Mesenchymal stem cell (in vitro differentiated cells and primary cell): ENCODE measurements at regions not wholly inside any gene's neighbourhood (a gene's known extent, or its start where the extent isn't known, plus 50 kb on each side); places are given as distances from the start of the nearest gene placed in this dataset.
A peak's percentile ranks its signal among the peaks of the same experiment; 100 is the strongest.
"Not testable (repeated sequence)": the region's sequence is repeated elsewhere in the genome, so short reads cannot be mapped to it uniquely, and the experiment has no call there.

Experiments used
- DNase-seq: peaks from one replicate; pipeline ENCODE4 v3.0.0-alpha.2; 2013
- H2AFZ ChIP-seq: one replicate; pipeline ENCODE4 v1.6.1; 2013; ENCODE audit warnings: low read depth, mild to moderate bottlenecking, control low read depth, inconsistent platforms, low read length, moderate library complexity
- H2AK5ac ChIP-seq: 2 replicates; pipeline ENCODE4 v1.6.1; 2013; ENCODE audit warnings: low read length, moderate library complexity, mild to moderate bottlenecking, inconsistent platforms; ENCODE audit not compliant: severe bottlenecking
- H2BK120ac ChIP-seq: one replicate; pipeline ENCODE4 v1.6.1; 2013; ENCODE audit warnings: low read depth, mild to moderate bottlenecking, inconsistent platforms, low read length, moderate library complexity
- H2BK12ac ChIP-seq, 2 experiments: one replicate each; pipeline ENCODE4 v1.6.1; 2013; ENCODE audit warnings: inconsistent platforms in 2 of 2, low read length in 2 of 2, mild to moderate bottlenecking in 2 of 2, moderate library complexity in 2 of 2, control low read depth in 1 of 2
- H2BK15ac ChIP-seq: one replicate; pipeline ENCODE4 v1.6.1; 2013; ENCODE audit warnings: mild to moderate bottlenecking, low read depth, inconsistent platforms; ENCODE audit not compliant: poor library complexity, severe bottlenecking
- H2BK5ac ChIP-seq: 2 replicates; pipeline ENCODE4 v1.6.1; 2013; ENCODE audit warnings: low read depth, mild to moderate bottlenecking, low read length, control low read depth, inconsistent platforms; ENCODE audit not compliant: poor library complexity, severe bottlenecking
- H3K14ac ChIP-seq, 2 experiments: one replicate each; pipeline ENCODE4 v1.6.1; 2013; ENCODE audit warnings: inconsistent platforms in 2 of 2, low read length in 2 of 2, control low read depth in 1 of 2, mild to moderate bottlenecking in 1 of 2, moderate library complexity in 1 of 2
- H3K18ac ChIP-seq, 2 experiments: one replicate each; pipeline ENCODE4 v1.6.1; 2013; ENCODE audit warnings: inconsistent platforms in 2 of 2, low read length in 2 of 2, control low read depth in 1 of 2, low read depth in 1 of 2, mild to moderate bottlenecking in 1 of 2
- H3K23ac ChIP-seq, 2 experiments: one replicate each; pipeline ENCODE4 v1.6.1; 2013; ENCODE audit warnings: inconsistent platforms in 2 of 2, low read length in 2 of 2, mild to moderate bottlenecking in 2 of 2, moderate library complexity in 2 of 2, control low read depth in 1 of 2
- H3K27ac ChIP-seq: 2 replicates; pipeline ENCODE4 v1.5.1; 2013; ENCODE audit warnings: mild to moderate bottlenecking, moderate library complexity, low read length, control low read depth, inconsistent platforms; ENCODE audit not compliant: poor library complexity, severe bottlenecking
- H3K27me3 ChIP-seq, 2 experiments: 2 replicates each; pipeline versions ENCODE4 v1.6.1 to v1.7.0; 2013; ENCODE audit warnings: low read length in 2 of 2, mild to moderate bottlenecking in 2 of 2, moderate library complexity in 2 of 2, control low read depth in 1 of 2, inconsistent platforms in 1 of 2; ENCODE audit not compliant: control insufficient read depth in 1 of 2, insufficient read depth in 1 of 2
- H3K36me3 ChIP-seq, 2 experiments: 2 replicates each; pipeline versions ENCODE4 v1.6.1 to v1.7.0; 2013; ENCODE audit warnings: low read length in 2 of 2, control low read depth in 1 of 2, inconsistent platforms in 1 of 2, low read depth in 1 of 2, mild to moderate bottlenecking in 1 of 2; ENCODE audit not compliant: insufficient read depth in 2 of 2, control insufficient read depth in 1 of 2
- H3K4ac ChIP-seq, 2 experiments: one replicate each; pipeline ENCODE4 v1.6.1; 2013; ENCODE audit warnings: inconsistent platforms in 2 of 2, low read length in 2 of 2, mild to moderate bottlenecking in 2 of 2, moderate library complexity in 2 of 2, control low read depth in 1 of 2, low read depth in 1 of 2
- H3K4me1 ChIP-seq: 2 replicates; pipeline ENCODE4 v1.6.1; 2013; ENCODE audit warnings: low read depth, low read length, control low read depth; ENCODE audit not compliant: control insufficient read depth, insufficient read depth
- H3K4me2 ChIP-seq: 2 replicates; pipeline ENCODE4 v1.6.1; 2013; ENCODE audit warnings: low read length, mild to moderate bottlenecking, inconsistent platforms; ENCODE audit not compliant: poor library complexity, severe bottlenecking
- H3K4me3 ChIP-seq, 2 experiments: 2 replicates each; pipeline versions ENCODE4 v1.5.1 to v1.7.0; 2013; ENCODE audit warnings: low read length in 2 of 2, mild to moderate bottlenecking in 2 of 2, control low read depth in 1 of 2, low read depth in 1 of 2; ENCODE audit not compliant: insufficient read depth in 1 of 2
- H3K79me1 ChIP-seq: replicated peaks from 2 replicates; pipeline ENCODE4 v1.6.1; 2013; ENCODE audit warnings: mild to moderate bottlenecking, control low read depth, low read length, inconsistent platforms; ENCODE audit not compliant: poor library complexity, severe bottlenecking
- H3K9ac ChIP-seq: 2 replicates; pipeline ENCODE4 v1.7.0; 2013; ENCODE audit warnings: mild to moderate bottlenecking, low read length, moderate library complexity
- H3K9me3 ChIP-seq: 2 replicates; pipeline ENCODE4 v1.7.0; 2013; ENCODE audit warnings: mild to moderate bottlenecking, low read length; ENCODE audit not compliant: control insufficient read depth
- H4K8ac ChIP-seq: one replicate; pipeline ENCODE4 v1.6.1; 2013; ENCODE audit warnings: inconsistent platforms, mild to moderate bottlenecking, low read length, moderate library complexity
- H4K91ac ChIP-seq: one replicate; pipeline ENCODE4 v1.6.1; 2013; ENCODE audit warnings: mild to moderate bottlenecking, low read length, inconsistent platforms
- WGBS: methylation state at CpG from one replicate; pipeline ENCODE4 v1.1.7; 2013; ENCODE audit warnings: mixed read lengths; 5-methylcytosine and 5-hydroxymethylcytosine counted together

DNA sequence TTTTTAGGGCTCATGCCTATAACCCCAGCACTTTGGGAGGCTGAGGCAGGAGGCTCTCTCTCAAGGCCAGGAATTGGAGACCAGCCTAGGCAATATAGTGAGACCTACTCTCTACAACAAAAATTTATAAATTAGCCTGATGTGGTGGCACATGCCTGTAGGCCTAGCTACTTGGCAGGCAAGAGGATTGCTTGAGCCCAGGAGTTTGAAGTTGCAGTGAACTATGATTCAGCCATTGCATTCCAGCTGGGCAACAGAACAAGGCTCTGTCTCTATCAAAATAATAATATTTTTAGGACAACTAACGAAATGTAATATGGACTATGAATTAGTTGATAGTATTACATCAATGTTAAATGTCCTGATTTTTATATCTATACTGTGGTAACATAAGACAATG is 68.8 kb upstream of the ARID1A start:
- no peak overlapping the region for H3K23ac ChIP-seq
- H2AFZ ChIP-seq, result no peak overlapping the region
- WGBS, result no CpG with 5 or more reads among the region's 1 CpG

DNA sequence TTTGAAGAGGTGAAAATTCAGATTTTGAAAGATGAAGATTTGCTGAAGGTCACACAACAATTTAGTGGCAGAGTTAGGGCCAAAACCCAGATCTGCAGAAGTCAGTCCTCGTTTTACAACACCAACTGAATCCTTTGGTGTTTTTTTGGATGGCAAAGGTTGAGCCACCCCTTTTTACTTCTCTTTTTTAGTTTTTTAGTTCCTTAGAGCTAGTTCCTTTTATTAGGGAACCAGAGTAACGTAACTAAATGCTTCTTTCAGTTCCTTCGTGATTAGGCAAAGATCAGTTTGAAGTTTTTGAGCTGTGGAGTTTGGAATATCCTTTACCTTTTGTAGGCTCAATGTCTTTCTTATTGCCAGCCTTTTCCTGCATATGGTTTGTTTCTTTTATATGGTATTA is 67.9 kb upstream of the ARID1A start:
- Histone ChIP-seq H3K9me3 (no peaks in the 10 kb centered on the region), H3K4ac (no peak overlapping the region), H2BK15ac (no peak overlapping the region), H3K36me3 (no peaks in the 10 kb centered on the region), H3K18ac (no peak overlapping the region), H3K79me1 (no peaks in the 10 kb centered on the region), H2BK5ac (no peak overlapping the region), H3K4me3 (no peak overlapping the region), H3K4me2 (no peak overlapping the region), H4K91ac (no peak overlapping the region), H3K27ac (no peak overlapping the region), H2AFZ (no peak overlapping the region), H3K23ac (no peak overlapping the region), H2BK12ac (no peak overlapping the region), H3K4me1 (peaks cover 6% of the 10 kb centered on the region), H4K8ac (no peak overlapping the region), H3K9ac (no peak overlapping the region), H2AK5ac (no peak overlapping the region), H2BK120ac (no peak overlapping the region), H3K27me3 (no peaks in the 10 kb centered on the region), H3K14ac (no peak overlapping the region)
- no peak for DNase-seq
- 83% methylated on average over 3 of the region's 3 CpGs for WGBS

More for the DNA sequence above, 68.8 kb upstream of the ARID1A start:
- no peak overlapping the region for H3K4ac ChIP-seq
- no peak overlapping the region for H2BK12ac ChIP-seq
- no peak overlapping the region for H2BK15ac ChIP-seq
- no peak overlapping the region for H4K91ac ChIP-seq
- no peaks in the 10 kb centered on the region for H3K36me3 ChIP-seq
- H3K9ac ChIP-seq, result no peak overlapping the region
- no peaks in the 10 kb centered on the region for H3K79me1 ChIP-seq
- no peak overlapping the region for H3K4me2 ChIP-seq
- no peak overlapping the region for H3K27ac ChIP-seq
- peaks cover 6% of the 10 kb centered on the region for H3K4me1 ChIP-seq
- H3K9me3 ChIP-seq, result no peaks in the 10 kb centered on the region
- no peak overlapping the region for H3K4me3 ChIP-seq
- no peak overlapping the region for H2BK5ac ChIP-seq
- no peak overlapping the region for H2AK5ac ChIP-seq
- no peak overlapping the region for H4K8ac ChIP-seq
- H3K18ac ChIP-seq, result no peak overlapping the region
- no peak for DNase-seq
- H3K14ac ChIP-seq, result no peak overlapping the region
- H2BK120ac ChIP-seq, result no peak overlapping the region
- no peaks in the 10 kb centered on the region for H3K27me3 ChIP-seq

DNA sequence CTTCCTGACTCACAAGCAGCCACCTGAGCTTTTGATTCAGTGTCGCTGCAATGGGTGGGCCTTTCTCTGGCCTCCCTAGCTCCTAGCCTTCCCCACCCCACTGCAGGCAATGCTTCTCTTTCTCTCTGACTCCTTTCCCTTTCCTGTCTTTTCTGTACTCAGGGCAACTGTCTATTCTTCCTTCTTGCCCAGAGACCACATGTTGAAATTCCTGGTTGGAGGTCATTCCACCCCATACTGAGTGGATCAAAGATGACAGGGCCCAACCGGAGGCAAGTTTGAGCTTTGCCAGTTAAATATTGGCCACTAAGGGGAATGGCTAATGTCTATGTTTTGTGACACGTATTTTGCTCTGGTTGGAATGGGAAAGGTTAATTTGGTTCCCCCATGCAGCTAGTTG is 65.2 kb upstream of the ARID1A start:
- no peak overlapping the region for H3K9ac ChIP-seq
- no peak overlapping the region for H4K8ac ChIP-seq
- H2BK15ac ChIP-seq, result no peak overlapping the region
- no peak overlapping the region for H3K4me3 ChIP-seq
- H3K79me1 ChIP-seq, result no peaks in the 10 kb centered on the region
- peak overlapping the region; percentile 33 for H3K27ac ChIP-seq
- 94% methylated on average over 3 of the region's 3 CpGs for WGBS
- H3K18ac ChIP-seq, result no peak overlapping the region
- H3K4me1 ChIP-seq, result peaks cover 6% of the 10 kb centered on the region
- no peaks in the 10 kb centered on the region for H3K27me3 ChIP-seq
- H3K14ac ChIP-seq, result no peak overlapping the region
- no peak overlapping the region for H3K4me2 ChIP-seq
- H3K23ac ChIP-seq, result no peak overlapping the region
- DNase-seq, result no peak
- no peaks in the 10 kb centered on the region for H3K36me3 ChIP-seq
- H3K9me3 ChIP-seq, result no peaks in the 10 kb centered on the region
- H2BK12ac ChIP-seq, result no peak overlapping the region
- no peak overlapping the region for H3K4ac ChIP-seq
- no peak overlapping the region for H4K91ac ChIP-seq
- H2AK5ac ChIP-seq, result no peak overlapping the region
- no peak overlapping the region for H2AFZ ChIP-seq
- H2BK120ac ChIP-seq, result no peak overlapping the region
- no peak overlapping the region for H2BK5ac ChIP-seq

DNA sequence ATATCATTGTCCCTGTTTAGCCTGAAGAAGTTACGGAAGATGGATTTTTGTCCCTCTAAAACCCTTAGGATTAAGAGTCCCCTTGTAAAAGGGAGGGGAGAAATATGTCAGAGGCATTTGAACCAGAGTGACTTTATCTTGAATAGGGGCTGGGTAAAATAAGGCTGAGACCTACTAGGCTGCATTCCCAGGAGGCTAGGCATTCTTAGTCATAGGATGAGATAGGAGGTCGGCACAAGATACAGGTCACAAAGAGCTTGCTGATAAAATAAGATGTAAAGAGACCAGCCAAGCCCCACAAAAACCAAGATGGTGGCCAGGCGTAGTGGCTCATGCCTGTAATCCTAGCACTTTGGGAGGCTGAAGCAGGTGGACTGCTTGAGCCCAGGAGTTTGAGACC is 60.0 kb upstream of the ARID1A start:
- H2BK120ac ChIP-seq, H2BK15ac ChIP-seq, H2AFZ ChIP-seq, H3K9ac ChIP-seq, H3K4ac ChIP-seq, H3K18ac ChIP-seq, H3K4me1 ChIP-seq, H2AK5ac ChIP-seq, H3K79me1 ChIP-seq, H4K8ac ChIP-seq, H3K4me3 ChIP-seq, H3K4me2 ChIP-seq, H3K9me3 ChIP-seq, H4K91ac ChIP-seq, H3K36me3 ChIP-seq, H3K14ac ChIP-seq, H3K23ac ChIP-seq, H3K27ac ChIP-seq, H2BK5ac ChIP-seq, H3K27me3 ChIP-seq, DNase-seq, H2BK12ac ChIP-seq: not testable (repeated sequence)
- WGBS, result 92% methylated on average over 3 of the region's 3 CpGs
